ENCODE measurements at regions not wholly inside any gene's neighbourhood (a gene's known extent, or its start where the extent isn't known, plus 50 kb on each side); places are given as distances from the start of the nearest gene placed in this dataset.

DNA sequence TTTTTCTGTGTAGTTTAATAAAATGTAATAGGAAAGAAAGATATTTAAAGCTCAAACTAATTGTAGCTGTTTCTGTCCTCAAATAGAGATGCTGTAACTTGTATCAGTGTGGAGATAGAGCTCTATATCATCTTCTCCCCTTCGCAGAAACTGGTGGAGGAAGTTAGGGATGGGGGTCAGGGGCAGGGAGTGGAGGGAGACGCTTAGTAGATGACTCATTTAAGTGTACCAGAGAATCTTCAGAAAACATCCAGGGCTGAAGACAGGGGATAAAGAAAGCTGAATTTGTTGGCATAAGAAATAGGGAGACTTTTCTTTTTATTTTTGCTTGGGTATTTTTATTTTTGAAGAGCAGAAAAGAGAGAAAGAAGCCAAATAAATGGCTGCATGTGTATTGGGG lies 282.6 kb upstream of the DPYD start:
- peak; percentile 45 for DNase-seq (ENCODE audit: low spot score)

DNA sequence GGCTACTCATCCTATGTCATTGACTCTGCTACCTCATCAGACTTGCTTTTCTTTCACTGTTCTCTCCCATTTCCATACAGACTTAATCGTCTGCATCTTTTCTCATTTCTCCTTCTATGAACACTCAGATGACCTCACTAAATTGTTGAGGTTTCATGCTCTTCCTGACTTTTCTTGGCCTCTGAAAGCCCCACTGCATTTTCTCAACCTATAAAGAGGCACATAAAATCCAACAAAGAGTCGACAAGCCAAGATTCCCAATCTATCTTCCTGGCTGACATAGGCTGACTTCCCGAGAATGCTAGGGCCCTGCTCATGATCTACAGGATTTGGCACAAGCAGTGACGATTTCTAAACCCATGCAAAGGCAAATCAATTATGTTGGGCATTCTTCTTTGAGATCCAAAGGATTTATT lies 280.8 kb upstream of the DPYD start:
- DNase-seq (ENCODE audit: low spot score) = peak; percentile 68

DNA sequence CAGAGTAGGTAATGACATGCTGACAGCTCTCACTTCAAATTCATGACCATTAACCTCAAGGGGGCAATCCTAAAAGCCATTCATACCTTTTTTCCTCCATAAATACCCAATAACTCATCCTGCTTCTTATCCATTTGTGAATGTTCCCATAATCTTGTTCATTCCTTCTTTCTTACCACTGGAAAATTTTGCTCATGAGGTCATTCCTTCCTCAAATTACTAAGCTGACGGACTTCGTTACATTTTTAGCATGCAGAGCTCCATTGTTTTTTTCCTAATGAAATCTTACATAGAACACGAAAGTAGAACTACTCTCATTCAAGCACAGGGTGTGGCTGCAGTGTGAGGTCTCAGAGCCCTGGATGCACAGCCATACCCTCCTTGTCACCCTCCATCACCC lies 276.5 kb upstream of the DPYD start:
- DNase-seq (ENCODE audit: low spot score) = no peak

DNA sequence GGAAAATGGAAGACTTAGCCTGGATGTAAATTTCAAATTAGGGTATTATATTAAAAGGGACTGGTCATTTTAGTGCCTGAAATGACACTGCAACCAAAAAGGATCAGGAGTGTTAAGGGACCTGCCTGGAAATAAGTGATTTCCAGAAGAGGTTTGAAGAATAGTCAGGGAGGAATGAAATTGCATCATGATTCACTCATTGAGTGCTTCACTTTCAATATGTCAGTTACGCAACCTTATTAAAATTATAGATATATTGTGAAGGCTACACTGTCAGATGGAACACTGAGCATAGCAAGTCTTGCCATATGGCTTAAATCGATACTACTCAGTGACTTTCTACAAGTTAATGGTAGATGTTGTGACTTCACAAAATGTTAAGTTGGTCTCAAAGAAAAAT lies 275.2 kb upstream of the DPYD start:
- no peak for DNase-seq (ENCODE audit: low spot score)

GRCh38 chr1:98188774-98189173 lies 267.9 kb upstream of the DPYD start:
- DNase-seq (ENCODE audit: low spot score) = no peak

DNA sequence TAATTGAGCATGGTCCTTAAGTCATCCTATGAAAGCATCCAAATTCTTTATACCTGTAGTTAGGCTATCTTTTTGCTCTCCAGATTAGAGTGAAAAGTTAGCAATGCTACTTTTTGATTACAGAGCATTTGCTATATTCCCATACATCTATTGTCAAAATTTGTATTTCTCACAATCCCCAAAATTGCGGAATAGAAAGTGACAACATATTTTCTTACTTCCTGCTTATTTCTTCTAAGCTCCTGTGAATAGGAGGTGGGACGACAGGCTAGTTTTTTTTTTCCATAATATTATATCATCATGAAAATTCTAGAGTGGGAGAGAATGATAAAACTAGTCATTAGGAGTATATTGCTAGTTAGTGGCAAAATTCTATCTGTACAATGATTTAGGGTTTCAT lies 264.0 kb upstream of the DPYD start:
- no peak for DNase-seq (ENCODE audit: low spot score)

GRCh38 chr1:98181036-98181764 lies 260.4 kb upstream of the DPYD start:
- DNase-seq (ENCODE audit: low spot score) = no peak

GRCh38 chr1:98179151-98179773 lies 258.4 kb upstream of the DPYD start:
- DNase-seq (ENCODE audit: low spot score) = no peak

DNA sequence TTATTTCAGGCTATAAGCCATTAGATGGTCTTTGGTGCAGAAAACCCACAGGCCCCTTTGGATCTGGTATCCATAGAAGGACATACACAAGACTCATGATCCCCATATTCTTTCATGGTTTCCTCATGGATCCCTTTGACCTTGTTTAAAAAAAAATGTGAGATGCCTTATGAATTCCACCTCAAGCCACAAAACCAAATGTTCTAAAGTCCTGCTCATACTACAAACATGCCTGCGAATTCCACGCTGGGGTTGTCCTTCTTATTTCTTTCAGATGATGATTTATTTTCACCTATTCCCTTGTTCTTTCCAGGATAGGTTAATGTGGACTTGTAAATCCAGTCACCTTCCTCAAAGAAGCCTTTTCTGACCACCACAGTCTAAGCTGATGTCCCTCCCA lies 256.9 kb upstream of the DPYD start:
- DNase-seq (ENCODE audit: low spot score) = no peak

GRCh38 chr1:98176936-98177335 lies 256.1 kb upstream of the DPYD start:
- DNase-seq (ENCODE audit: low spot score) = no peak

GRCh38 chr1:98176414-98176813 lies 255.6 kb upstream of the DPYD start:
- no peak for DNase-seq (ENCODE audit: low spot score)

- peak; percentile 13 for DNase-seq (ENCODE audit: low spot score)
Observed at GRCh38 chr1:98172578-98172977, 251.7 kb upstream of the DPYD start.

- no peak for DNase-seq (ENCODE audit: low spot score)
Observed at GRCh38 chr1:98172022-98172421, 251.2 kb upstream of the DPYD start.

- no peak for DNase-seq (ENCODE audit: low spot score)
Observed at GRCh38 chr1:98164509-98164908, 243.7 kb upstream of the DPYD start.

GRCh38 chr1:98157524-98158313 lies 236.9 kb upstream of the DPYD start:
- no peak for DNase-seq (ENCODE audit: low spot score)

- DNase-seq (ENCODE audit: low spot score) = no peak
Observed at GRCh38 chr1:98147280-98147679, 226.4 kb upstream of the DPYD start.

DNA sequence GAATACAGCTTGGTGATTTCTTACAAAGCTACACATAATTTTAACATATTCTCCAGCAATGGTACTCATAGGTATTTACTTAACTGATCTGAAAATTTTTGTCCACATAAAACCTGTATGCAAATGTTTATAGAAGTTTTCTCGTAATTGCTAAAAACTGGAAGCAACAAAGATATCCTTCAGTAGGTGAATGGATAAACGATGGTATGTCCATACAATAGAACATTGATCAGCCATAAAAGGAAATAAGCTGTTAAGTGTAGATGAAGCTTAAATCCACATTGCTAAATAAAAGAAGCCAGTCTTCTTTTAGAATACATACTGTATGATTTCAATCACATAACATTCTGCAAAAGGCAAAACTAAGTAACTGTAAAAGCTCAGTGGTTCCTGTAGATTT lies 224.8 kb upstream of the DPYD start:
- DNase-seq (ENCODE audit: low spot score) = no peak

GRCh38 chr1:98143403-98143802 lies 222.6 kb upstream of the DPYD start:
- no peak for DNase-seq (ENCODE audit: low spot score)

DNA sequence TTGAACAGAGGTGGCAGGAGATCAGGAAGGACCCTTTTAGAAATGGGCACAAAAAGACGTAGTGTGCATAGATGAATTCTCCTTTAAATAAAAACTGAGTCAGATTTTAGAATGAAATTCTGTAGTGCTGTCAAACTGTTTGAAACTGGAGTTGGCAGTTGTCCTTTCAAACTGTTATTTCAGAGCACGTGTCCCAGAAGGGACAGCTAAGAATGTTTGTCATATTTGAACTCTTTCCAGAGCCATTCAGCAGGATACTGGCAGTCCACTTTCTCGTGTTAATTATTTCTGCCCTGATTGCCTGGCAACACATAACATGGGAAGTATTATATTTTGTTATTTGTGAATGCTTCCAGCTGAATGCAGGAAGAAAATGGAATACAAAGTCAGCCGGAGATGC lies 212.3 kb upstream of the DPYD start:
- DNase-seq (ENCODE audit: low spot score) = no peak

DNA sequence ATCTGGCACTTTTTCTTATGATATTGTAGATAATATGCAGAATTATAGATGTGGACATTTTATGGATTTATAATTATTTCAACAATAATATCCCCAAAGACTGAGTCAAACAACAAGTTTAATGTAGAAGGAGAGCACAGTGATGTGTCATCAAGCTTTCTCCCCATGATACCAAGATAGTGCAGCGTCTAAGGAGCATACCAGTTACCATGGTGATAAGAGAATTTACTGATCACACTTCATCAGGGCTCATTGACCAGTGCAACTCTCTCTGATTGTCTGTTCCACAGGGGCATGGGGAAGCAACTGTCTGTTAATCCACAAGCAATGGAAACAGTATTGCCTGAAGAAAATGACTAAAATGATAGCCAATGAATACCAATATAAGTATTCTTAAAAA lies 209.6 kb upstream of the DPYD start:
- no peak for DNase-seq (ENCODE audit: low spot score)

DNA sequence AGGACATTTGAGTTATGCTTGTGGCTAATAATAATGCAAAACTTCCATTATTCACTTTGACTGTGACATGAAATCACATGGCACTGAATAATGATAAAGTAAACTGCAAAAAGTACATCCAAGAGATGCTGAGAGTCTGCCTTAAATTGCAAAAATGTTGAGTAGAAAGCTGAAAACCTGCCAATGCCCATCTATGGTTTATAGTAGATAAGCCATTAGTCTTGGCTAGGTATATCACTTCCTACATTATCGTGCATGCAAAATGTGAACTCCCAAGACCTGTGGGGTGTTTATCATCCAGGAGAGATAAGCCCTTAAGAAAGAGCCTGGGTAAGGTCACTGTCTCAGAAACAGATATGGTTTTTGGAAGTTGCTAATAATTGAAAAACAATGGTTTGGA lies 208.7 kb upstream of the DPYD start:
- no peak for DNase-seq (ENCODE audit: low spot score)

GRCh38 chr1:98126740-98127139 lies 205.9 kb upstream of the DPYD start:
- DNase-seq (ENCODE audit: low spot score) = no peak

GRCh38 chr1:98121646-98122045 lies 200.8 kb upstream of the DPYD start:
- DNase-seq (ENCODE audit: low spot score) = no peak

Data from A172 (cell line).